ENCODE measurements at regions not wholly inside any gene's neighbourhood (a gene's known extent, or its start where the extent isn't known, plus 50 kb on each side); places are given as distances from the start of the nearest gene placed in this dataset.
A peak's percentile ranks its signal among the peaks of the same experiment; 100 is the strongest.

GRCh38 chr12:118850244-118850825 lies 131.0 kb upstream of the SRRM4 start:
- DNase-seq (ENCODE audit: low spot score), result peak; percentile 41

- DNase-seq (ENCODE audit: low spot score), result no peak
These were observed 129.4 kb upstream of the SRRM4 start for GRCh38 chr12:118851891-118852290.

- DNase-seq (ENCODE audit: low spot score), result peak; percentile 7
These were observed 127.7 kb upstream of the SRRM4 start for GRCh38 chr12:118853634-118854033.

GRCh38 chr12:118855858-118856257 lies 125.5 kb upstream of the SRRM4 start:
- DNase-seq (ENCODE audit: low spot score), result no peak

GRCh38 chr12:118866346-118866745 lies 115.0 kb upstream of the SRRM4 start:
- DNase-seq (ENCODE audit: low spot score), result no peak

GRCh38 chr12:118870551-118870950 lies 110.8 kb upstream of the SRRM4 start:
- no peak for DNase-seq (ENCODE audit: low spot score)

GRCh38 chr12:118874698-118875548 lies 106.4 kb upstream of the SRRM4 start:
- DNase-seq (ENCODE audit: low spot score), result no peak

- DNase-seq (ENCODE audit: low spot score), result no peak
These were observed 100.4 kb upstream of the SRRM4 start for GRCh38 chr12:118880720-118881493.

- peak; percentile 51 for DNase-seq (ENCODE audit: low spot score)
These were observed 97.1 kb upstream of the SRRM4 start for GRCh38 chr12:118884226-118884625.

- DNase-seq (ENCODE audit: low spot score), result no peak
These were observed 80.3 kb upstream of the SRRM4 start for GRCh38 chr12:118900993-118901392.

GRCh38 chr12:118908811-118909210 lies 72.5 kb upstream of the SRRM4 start:
- no peak for DNase-seq (ENCODE audit: low spot score)

GRCh38 chr12:118912697-118913270 lies 68.6 kb upstream of the SRRM4 start:
- DNase-seq (ENCODE audit: low spot score), result no peak

GRCh38 chr12:118921761-118922160 lies 59.6 kb upstream of the SRRM4 start:
- no peak for DNase-seq (ENCODE audit: low spot score)

- no peak for DNase-seq (ENCODE audit: low spot score)
These were observed 58.9 kb upstream of the SRRM4 start for GRCh38 chr12:118922405-118922804.

GRCh38 chr12:118925407-118925806 lies 55.9 kb upstream of the SRRM4 start:
- DNase-seq (ENCODE audit: low spot score), result no peak

- no peak for DNase-seq (ENCODE audit: low spot score)
These were observed 55.5 kb upstream of the SRRM4 start for GRCh38 chr12:118925826-118926225.
